ENCODE measurements at regions not wholly inside any gene's neighbourhood (a gene's known extent, or its start where the extent isn't known, plus 50 kb on each side); places are given as distances from the start of the nearest gene placed in this dataset.

GRCh38 chr2:220002699-220003098 lies 375.3 kb downstream of the SLC4A3 start:
- no peak for TF ChIP-seq CTCF (IDR thresholded peaks at IDR 0.05)
- no peak for TF ChIP-seq POLR2A (IDR thresholded peaks at IDR 0.05)
- no peak for TF ChIP-seq POLR2AphosphoS5 (IDR thresholded peaks at IDR 0.05)

All from breast epithelium (tissue), 3 donors.